D721Med (cell line): ENCODE measurements at regions not wholly inside any gene's neighbourhood (a gene's known extent, or its start where the extent isn't known, plus 50 kb on each side); places are given as distances from the start of the nearest gene placed in this dataset.
"Not testable (repeated sequence)": the region's sequence is repeated elsewhere in the genome, so short reads cannot be mapped to it uniquely, and the experiment has no call there.

Source experiments
- DNase-seq: peaks from one replicate; pipeline ENCODE4 v3.0.0; 2011; ENCODE audit warnings: low spot score; ENCODE audit not compliant: insufficient read length
- FAIRE-seq: peaks from 2 replicates; lab custom pipeline; 2011; peaks lifted over from hg19 to GRCh38; lab: Jason Lieb, UNC
- TF ChIP-seq, protein P1 (sequence below): IDR thresholded peaks from 2 replicates; pipeline ENCODE4 v1.5.1; 2012; ENCODE audit warnings: mild to moderate bottlenecking, control low read depth; ENCODE audit not compliant: insufficient read depth; ENCODE audit errors: missing control alignments

DNA sequence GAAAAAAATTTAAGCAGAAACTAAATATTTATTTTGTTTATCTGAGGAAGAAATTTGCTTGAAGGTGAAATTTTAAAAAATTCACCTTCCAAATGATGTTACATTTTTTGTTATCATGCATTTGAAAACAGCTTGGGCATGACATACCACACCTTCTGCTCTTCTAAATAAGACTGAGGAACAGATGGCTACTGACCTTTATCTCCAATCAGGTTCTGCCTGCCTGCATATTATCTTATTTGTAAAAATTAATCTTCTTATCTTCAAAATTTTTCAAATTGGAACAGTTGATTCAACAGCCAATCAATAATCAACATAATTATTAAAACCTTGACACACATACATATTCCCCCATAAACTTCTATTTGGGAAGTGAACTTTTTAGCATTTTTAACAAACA, 641.8 kb upstream of the ZNF385D start:
- TF ChIP-seq, protein P1, sequence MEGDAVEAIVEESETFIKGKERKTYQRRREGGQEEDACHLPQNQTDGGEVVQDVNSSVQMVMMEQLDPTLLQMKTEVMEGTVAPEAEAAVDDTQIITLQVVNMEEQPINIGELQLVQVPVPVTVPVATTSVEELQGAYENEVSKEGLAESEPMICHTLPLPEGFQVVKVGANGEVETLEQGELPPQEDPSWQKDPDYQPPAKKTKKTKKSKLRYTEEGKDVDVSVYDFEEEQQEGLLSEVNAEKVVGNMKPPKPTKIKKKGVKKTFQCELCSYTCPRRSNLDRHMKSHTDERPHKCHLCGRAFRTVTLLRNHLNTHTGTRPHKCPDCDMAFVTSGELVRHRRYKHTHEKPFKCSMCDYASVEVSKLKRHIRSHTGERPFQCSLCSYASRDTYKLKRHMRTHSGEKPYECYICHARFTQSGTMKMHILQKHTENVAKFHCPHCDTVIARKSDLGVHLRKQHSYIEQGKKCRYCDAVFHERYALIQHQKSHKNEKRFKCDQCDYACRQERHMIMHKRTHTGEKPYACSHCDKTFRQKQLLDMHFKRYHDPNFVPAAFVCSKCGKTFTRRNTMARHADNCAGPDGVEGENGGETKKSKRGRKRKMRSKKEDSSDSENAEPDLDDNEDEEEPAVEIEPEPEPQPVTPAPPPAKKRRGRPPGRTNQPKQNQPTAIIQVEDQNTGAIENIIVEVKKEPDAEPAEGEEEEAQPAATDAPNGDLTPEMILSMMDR: no peak
- FAIRE-seq (peak; percentile 76), DNase-seq (no peak)

DNA sequence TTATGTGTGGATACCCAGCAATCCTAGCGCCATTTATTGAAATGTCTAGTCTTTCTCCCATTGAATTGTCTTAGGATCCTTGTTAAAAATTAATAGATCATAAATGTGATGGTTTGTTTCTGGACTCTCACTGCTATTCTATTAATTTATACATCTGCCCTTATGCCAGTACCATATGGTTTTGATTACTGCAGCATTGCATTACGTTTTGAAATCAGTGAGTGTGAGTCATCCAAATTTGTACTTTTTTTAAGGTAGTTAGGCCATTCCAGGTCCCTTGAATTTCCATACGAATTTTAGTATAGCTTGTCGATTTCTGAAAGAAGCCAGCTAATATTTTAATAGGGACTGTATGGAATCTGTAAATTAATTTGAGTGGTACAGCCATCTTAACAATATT, 648.6 kb upstream of the ZNF385D start:
- DNase-seq (no peak), FAIRE-seq (no peak)
- TF ChIP-seq, protein P1: no peak

DNA sequence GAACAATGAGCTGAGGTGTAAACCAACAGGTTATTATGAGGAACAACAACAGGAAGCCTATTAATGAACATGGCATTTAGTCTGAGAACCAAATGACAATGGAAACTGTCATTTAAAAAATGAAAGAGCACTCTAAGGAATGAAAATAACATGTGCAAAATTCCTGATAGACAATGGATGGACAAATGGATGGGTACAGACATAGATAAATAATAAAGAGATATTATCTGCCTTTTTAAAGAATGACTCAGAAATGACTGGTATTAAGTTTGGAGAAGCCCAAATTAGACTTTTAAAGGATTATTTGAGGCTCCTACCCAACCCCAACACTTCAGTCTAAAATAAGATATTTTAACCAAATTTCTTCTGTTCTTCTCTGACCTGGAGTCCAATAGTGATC, 650.5 kb upstream of the ZNF385D start:
- FAIRE-seq: no peak
- TF ChIP-seq, protein P1: no peak
- DNase-seq: no peak

DNA sequence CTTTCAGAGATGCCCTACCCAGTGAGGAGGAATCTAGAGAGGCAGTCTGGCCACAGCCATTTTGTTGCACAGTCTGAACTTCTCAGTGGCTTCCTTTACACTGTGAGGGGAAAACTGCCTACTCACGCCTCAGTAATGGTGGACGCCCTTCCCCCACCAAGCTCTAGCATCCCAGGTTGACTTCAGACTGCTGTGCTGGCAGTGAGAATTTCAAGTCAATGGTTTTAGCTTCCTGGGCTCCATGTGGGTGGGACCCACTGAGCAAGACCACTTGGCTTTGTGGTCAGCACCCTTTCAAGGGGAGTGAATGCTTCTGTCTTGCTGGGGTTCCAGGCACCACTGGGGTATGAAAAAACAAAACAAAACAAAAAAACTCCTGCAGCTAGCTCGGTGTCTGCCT, 663.2 kb upstream of the ZNF385D start:
- FAIRE-seq (no peak), DNase-seq (no peak)
- TF ChIP-seq, protein P1: no peak

DNA sequence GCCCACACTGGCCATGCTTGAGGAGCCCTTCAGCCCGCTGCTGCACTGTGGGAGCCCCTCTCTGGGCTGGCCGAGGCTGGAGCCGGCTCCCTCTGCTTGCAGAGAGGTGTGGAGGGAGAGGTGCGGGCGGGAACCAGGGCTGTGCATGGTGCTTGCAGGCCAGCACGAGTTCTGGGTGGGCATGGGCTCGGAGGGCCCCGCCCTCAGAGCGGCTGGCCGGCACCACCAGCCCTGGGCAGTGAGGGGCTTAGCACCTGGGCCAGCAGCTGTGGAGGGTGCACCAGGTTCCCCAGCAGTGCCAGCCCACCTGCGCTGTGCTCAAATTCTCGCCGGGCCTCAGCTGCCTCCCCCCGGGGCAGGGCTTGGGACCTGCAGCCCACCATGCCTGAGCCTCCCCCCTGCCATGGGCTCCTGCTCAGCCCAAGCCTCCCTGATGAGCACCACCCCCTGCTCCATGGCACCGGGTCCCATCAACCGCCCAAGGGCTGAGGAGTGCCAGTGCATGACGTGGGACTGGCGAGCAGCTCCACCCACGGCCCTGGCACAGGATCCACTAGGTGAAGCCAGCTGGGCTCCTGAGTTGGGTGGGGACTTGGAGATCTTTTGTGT, 665.9 kb upstream of the ZNF385D start:
- not testable (repeated sequence) for FAIRE-seq

DNA sequence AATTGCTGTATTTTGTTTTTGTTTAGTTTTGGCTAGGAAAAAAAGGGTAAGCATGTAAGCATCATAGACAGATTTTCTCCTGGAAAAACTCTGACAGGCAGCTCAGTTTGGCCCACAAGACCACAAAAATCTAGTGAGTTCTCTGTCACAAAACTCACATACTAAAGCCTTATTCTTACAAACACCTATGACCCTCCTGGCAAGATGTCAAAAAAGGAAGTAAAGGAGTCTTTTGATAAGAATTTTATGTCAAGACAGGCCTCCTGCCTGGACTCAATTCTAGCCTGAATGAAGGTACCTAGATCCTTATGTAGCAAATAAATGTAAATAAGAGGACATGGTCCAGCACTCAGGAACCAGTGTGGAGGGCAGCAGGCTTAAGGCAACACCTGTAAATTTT, 668.3 kb upstream of the ZNF385D start:
- FAIRE-seq (no peak), DNase-seq (no peak)
- TF ChIP-seq, protein P1: no peak

More for the DNA sequence above, 665.9 kb upstream of the ZNF385D start:
- DNase-seq: not testable (repeated sequence)

DNA sequence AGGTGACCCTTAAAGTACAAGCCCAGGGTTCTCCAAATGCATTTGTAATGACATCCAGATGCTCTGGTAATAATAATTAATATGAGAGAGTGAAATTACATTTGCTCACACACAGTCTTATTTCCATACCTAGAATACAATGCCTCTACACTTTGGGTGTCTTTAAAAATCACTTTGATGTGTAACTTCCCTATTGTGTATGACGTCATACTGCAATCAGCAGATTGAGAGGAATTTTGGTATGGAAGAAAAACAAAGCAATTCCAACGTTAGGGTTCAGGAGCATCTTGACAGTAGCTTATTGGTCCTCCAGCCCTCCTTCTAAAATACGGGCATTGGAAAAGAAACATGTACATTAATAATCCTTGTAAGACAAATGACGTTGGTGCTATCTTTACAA, 670.6 kb upstream of the ZNF385D start:
- DNase-seq: no peak
- FAIRE-seq: no peak
- TF ChIP-seq, protein P1: no peak

DNA sequence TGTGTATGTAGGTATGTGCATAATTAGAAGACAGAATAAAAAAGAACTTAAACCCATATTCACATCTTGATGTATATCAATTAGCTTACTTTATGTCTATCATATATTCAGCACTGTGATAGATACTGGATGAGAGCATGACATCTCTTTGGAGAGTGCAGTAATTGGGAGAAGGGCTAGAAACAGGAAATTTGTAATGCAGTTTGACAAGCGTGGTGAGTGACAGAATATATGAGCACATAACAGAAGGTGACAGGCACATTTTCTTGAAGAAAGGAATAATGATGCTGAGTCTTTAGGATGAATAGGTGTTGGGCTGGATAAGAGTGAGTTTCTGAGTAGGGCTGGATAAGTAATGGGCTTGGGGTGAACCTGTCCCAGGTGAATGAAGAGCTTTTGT, 680.3 kb upstream of the ZNF385D start:
- FAIRE-seq (no peak), DNase-seq (no peak)
- TF ChIP-seq, protein P1: no peak
